ENCODE measurements at regions not wholly inside any gene's neighbourhood (a gene's known extent, or its start where the extent isn't known, plus 50 kb on each side); places are given as distances from the start of the nearest gene placed in this dataset.

GRCh38 chr7:31440511-31440910, 73.4 kb upstream of the ITPRID1 start:
- TF ChIP-seq, protein P1, sequence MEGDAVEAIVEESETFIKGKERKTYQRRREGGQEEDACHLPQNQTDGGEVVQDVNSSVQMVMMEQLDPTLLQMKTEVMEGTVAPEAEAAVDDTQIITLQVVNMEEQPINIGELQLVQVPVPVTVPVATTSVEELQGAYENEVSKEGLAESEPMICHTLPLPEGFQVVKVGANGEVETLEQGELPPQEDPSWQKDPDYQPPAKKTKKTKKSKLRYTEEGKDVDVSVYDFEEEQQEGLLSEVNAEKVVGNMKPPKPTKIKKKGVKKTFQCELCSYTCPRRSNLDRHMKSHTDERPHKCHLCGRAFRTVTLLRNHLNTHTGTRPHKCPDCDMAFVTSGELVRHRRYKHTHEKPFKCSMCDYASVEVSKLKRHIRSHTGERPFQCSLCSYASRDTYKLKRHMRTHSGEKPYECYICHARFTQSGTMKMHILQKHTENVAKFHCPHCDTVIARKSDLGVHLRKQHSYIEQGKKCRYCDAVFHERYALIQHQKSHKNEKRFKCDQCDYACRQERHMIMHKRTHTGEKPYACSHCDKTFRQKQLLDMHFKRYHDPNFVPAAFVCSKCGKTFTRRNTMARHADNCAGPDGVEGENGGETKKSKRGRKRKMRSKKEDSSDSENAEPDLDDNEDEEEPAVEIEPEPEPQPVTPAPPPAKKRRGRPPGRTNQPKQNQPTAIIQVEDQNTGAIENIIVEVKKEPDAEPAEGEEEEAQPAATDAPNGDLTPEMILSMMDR (IDR thresholded peaks at IDR 0.05): no peak
- TF ChIP-seq, protein P2, sequence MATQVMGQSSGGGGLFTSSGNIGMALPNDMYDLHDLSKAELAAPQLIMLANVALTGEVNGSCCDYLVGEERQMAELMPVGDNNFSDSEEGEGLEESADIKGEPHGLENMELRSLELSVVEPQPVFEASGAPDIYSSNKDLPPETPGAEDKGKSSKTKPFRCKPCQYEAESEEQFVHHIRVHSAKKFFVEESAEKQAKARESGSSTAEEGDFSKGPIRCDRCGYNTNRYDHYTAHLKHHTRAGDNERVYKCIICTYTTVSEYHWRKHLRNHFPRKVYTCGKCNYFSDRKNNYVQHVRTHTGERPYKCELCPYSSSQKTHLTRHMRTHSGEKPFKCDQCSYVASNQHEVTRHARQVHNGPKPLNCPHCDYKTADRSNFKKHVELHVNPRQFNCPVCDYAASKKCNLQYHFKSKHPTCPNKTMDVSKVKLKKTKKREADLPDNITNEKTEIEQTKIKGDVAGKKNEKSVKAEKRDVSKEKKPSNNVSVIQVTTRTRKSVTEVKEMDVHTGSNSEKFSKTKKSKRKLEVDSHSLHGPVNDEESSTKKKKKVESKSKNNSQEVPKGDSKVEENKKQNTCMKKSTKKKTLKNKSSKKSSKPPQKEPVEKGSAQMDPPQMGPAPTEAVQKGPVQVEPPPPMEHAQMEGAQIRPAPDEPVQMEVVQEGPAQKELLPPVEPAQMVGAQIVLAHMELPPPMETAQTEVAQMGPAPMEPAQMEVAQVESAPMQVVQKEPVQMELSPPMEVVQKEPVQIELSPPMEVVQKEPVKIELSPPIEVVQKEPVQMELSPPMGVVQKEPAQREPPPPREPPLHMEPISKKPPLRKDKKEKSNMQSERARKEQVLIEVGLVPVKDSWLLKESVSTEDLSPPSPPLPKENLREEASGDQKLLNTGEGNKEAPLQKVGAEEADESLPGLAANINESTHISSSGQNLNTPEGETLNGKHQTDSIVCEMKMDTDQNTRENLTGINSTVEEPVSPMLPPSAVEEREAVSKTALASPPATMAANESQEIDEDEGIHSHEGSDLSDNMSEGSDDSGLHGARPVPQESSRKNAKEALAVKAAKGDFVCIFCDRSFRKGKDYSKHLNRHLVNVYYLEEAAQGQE (IDR thresholded peaks at IDR 0.05; ENCODE audit: insufficient read depth in 1 of 2, low read depth in 2 of 2, low read length in 1 of 2): no peak
- TF ChIP-seq TCF7L2 (IDR thresholded peaks at IDR 0.05; ENCODE audit: low read depth, low read length) (no peak), SIN3A (IDR thresholded peaks at IDR 0.05; ENCODE audit: borderline replicate concordance, insufficient read depth, low read depth, low read length) (no peak), POLR2AphosphoS5 (IDR thresholded peaks at IDR 0.05; ENCODE audit: low read depth, low read length) (no peak)

Measured in Panc1 (cell line).